GM21381 (cell line): ENCODE measurements at regions not wholly inside any gene's neighbourhood (a gene's known extent, or its start where the extent isn't known, plus 50 kb on each side); places are given as distances from the start of the nearest gene placed in this dataset.

Experiments used
- ATAC-seq: cut with Tn5 transposase; IDR thresholded peaks from one replicate; pipeline ENCODE4 v1.9.1; 2021; ENCODE audit warnings: mild to moderate bottlenecking, moderate library complexity; ENCODE audit not compliant: unreplicated experiment

GRCh38 chr20:39893003-39893685 lies 795.9 kb downstream of the MAFB start:
- ATAC-seq, result no peak

- no peak for ATAC-seq
Measured at GRCh38 chr20:39890697-39891096, 798.3 kb downstream of the MAFB start.

- no peak for ATAC-seq
Measured at GRCh38 chr20:39888310-39888709, 800.7 kb downstream of the MAFB start.

- ATAC-seq, result no peak
Measured at GRCh38 chr20:39886650-39887190, 802.3 kb downstream of the MAFB start.

- no peak for ATAC-seq
Measured at GRCh38 chr20:39885975-39886649, 802.9 kb downstream of the MAFB start.

- ATAC-seq, result no peak
Measured at GRCh38 chr20:39882806-39883205, 806.2 kb downstream of the MAFB start.

- ATAC-seq, result no peak
Measured at GRCh38 chr20:39880890-39881289, 808.1 kb downstream of the MAFB start.

- ATAC-seq, result no peak
Measured at GRCh38 chr20:39879296-39879695, 809.7 kb downstream of the MAFB start.

GRCh38 chr20:39878809-39879208 lies 810.2 kb downstream of the MAFB start:
- no peak for ATAC-seq

- no peak for ATAC-seq
Measured at GRCh38 chr20:39878320-39878719, 810.7 kb downstream of the MAFB start.

GRCh38 chr20:39877788-39878187 lies 811.2 kb downstream of the MAFB start:
- ATAC-seq, result no peak

- ATAC-seq, result no peak
Measured at GRCh38 chr20:39876976-39877635, 811.9 kb downstream of the MAFB start.

- no peak for ATAC-seq
Measured at GRCh38 chr20:39875492-39876110, 813.4 kb downstream of the MAFB start.

GRCh38 chr20:39874049-39874893 lies 814.8 kb downstream of the MAFB start:
- ATAC-seq, result peak; percentile 92

- no peak for ATAC-seq
Measured at GRCh38 chr20:39873286-39873685, 815.8 kb downstream of the MAFB start.

- no peak for ATAC-seq
Measured at GRCh38 chr20:39871013-39871412, 818.0 kb downstream of the MAFB start.

GRCh38 chr20:39865446-39865845 lies 823.6 kb downstream of the MAFB start:
- ATAC-seq, result no peak

GRCh38 chr20:39862470-39862891 lies 826.6 kb downstream of the MAFB start:
- no peak for ATAC-seq

GRCh38 chr20:39861381-39861780 lies 827.7 kb downstream of the MAFB start:
- no peak for ATAC-seq

- no peak for ATAC-seq
Measured at GRCh38 chr20:39857835-39858234, 831.2 kb downstream of the MAFB start.
